Keratinocyte (primary cell): ENCODE measurements at regions not wholly inside any gene's neighbourhood (a gene's known extent, or its start where the extent isn't known, plus 50 kb on each side); places are given as distances from the start of the nearest gene placed in this dataset.

Source experiments
- DNase-seq: peaks from one replicate; pipeline ENCODE4 v3.0.0-alpha.2; 2011; ENCODE audit warnings: low read depth, missing footprints, low spot score
- FAIRE-seq: peaks from 2 replicates; lab custom pipeline; 2011; peaks lifted over from hg19 to GRCh38; lab: Jason Lieb, UNC
- H2AFZ ChIP-seq: 2 replicates; pipeline ENCODE4 v1.6.0; 2012; ENCODE audit warnings: low read length, control low read depth, inconsistent platforms; ENCODE audit not compliant: control insufficient read depth
- H3K27ac ChIP-seq: 2 replicates; pipeline ENCODE4 v1.5.1; 2011; ENCODE audit warnings: low read length; ENCODE audit not compliant: control insufficient read depth, insufficient read depth
- H3K27me3 ChIP-seq: 3 replicates; pipeline ENCODE4 v1.6.0; 2011; ENCODE audit warnings: low read length; ENCODE audit not compliant: control insufficient read depth, insufficient read depth; ENCODE audit errors: extremely low read depth
- H3K36me3 ChIP-seq, 2 experiments: 2 replicates in 1 of 2; 3 replicates in 1 of 2; pipeline ENCODE4 v1.5.1; 2011; ENCODE audit warnings: low read length in 2 of 2, mild to moderate bottlenecking in 1 of 2; ENCODE audit not compliant: control insufficient read depth in 2 of 2, insufficient read depth in 2 of 2; ENCODE audit errors: extremely low read depth in 1 of 2
- H3K4me1 ChIP-seq: 3 replicates; pipeline ENCODE4 v1.5.1; 2011; ENCODE audit warnings: low read length; ENCODE audit not compliant: control insufficient read depth, insufficient read depth; ENCODE audit errors: extremely low read depth
- H3K4me2 ChIP-seq: 3 replicates; pipeline ENCODE4 v1.6.0; 2011; ENCODE audit warnings: low read depth, low read length; ENCODE audit not compliant: control insufficient read depth, insufficient read depth; ENCODE audit errors: extremely low read depth
- H3K4me3 ChIP-seq, 3 experiments: fragments of 200-600 bp in 1 of 3; sonication (generic) in 1 of 3; 2 replicates in 2 of 3; 3 replicates in 1 of 3; pipeline ENCODE4 v1.5.1; 2011 to 2016; ENCODE audit warnings: low read length in 3 of 3, mild to moderate bottlenecking in 3 of 3, control low read depth in 2 of 3, inconsistent platforms in 1 of 3, low read depth in 1 of 3, mixed read lengths in 1 of 3, mixed run types in 1 of 3, moderate library complexity in 1 of 3; ENCODE audit not compliant: control insufficient read depth in 2 of 3, insufficient read depth in 2 of 3; ENCODE audit errors: extremely low read depth in 1 of 3
- H3K79me2 ChIP-seq: 2 replicates; pipeline ENCODE4 v1.6.0; 2012; ENCODE audit warnings: low read length; ENCODE audit not compliant: control insufficient read depth, insufficient read depth
- H3K9ac ChIP-seq: 3 replicates; pipeline ENCODE4 v1.6.0; 2011; ENCODE audit warnings: low read length; ENCODE audit not compliant: control insufficient read depth, insufficient read depth; ENCODE audit errors: extremely low read depth
- H3K9me1 ChIP-seq: 3 replicates; pipeline ENCODE4 v1.6.0; 2011; ENCODE audit warnings: low read length; ENCODE audit not compliant: control insufficient read depth, insufficient read depth; ENCODE audit errors: extremely low read depth
- H3K9me3 ChIP-seq: 2 replicates; pipeline ENCODE4 v1.5.1; 2012; ENCODE audit warnings: low read depth, low read length; ENCODE audit not compliant: control insufficient read depth
- H4K20me1 ChIP-seq: 3 replicates; pipeline ENCODE4 v1.6.0; 2011; ENCODE audit warnings: low read length; ENCODE audit not compliant: control insufficient read depth, insufficient read depth; ENCODE audit errors: extremely low read depth
- EZH2 ChIP-seq: IDR thresholded peaks from one replicate; pipeline ENCODE4 v1.6.1; 2012; ENCODE audit warnings: inconsistent platforms, mild to moderate bottlenecking, low read length, moderate library complexity
- dilution Hi-C: fragments of 300-500 bp; cut with MboI; formaldehyde crosslinking; loops from one replicate; pipeline ENCODE4 v1.7.0; 2020; ENCODE audit warnings: low sequenced_read_pairs; ENCODE audit not compliant: extremely low pct_ligation_motif_present
- TF ChIP-seq, protein P1 (sequence below), 3 experiments: IDR thresholded peaks in 1 of 3; conservative IDR thresholded peaks in 1 of 3; optimal IDR thresholded peaks in 1 of 3; 2 replicates in 2 of 3; 3 replicates in 1 of 3; pipeline versions ENCODE3 to v1.5.1; 2011; ENCODE audit warnings: low read length in 3 of 3, mild to moderate bottlenecking in 3 of 3, moderate library complexity in 2 of 3, control low read depth in 1 of 3, inconsistent platforms in 1 of 3; ENCODE audit not compliant: insufficient read depth in 2 of 3; ENCODE audit errors: extremely low read depth in 1 of 3

- Histone ChIP-seq H2AFZ (no peak overlapping the region), H3K36me3 (no peaks in the 10 kb centered on the region), H3K4me1 (no peaks in the 10 kb centered on the region), H3K9me1 (no peaks in the 10 kb centered on the region), H3K27me3 (no peaks in the 10 kb centered on the region), H3K4me2 (no peak overlapping the region), H3K9me3 (no peaks in the 10 kb centered on the region), H3K4me3 (no peak overlapping the region), H3K9ac (no peak overlapping the region), H3K79me2 (no peaks in the 10 kb centered on the region), H3K27ac (no peak overlapping the region), H4K20me1 (no peaks in the 10 kb centered on the region)
- dilution Hi-C loops: no loop called here
- FAIRE-seq (no peak), DNase-seq (no peak)
- no peak for TF ChIP-seq EZH2
- TF ChIP-seq, protein P1, sequence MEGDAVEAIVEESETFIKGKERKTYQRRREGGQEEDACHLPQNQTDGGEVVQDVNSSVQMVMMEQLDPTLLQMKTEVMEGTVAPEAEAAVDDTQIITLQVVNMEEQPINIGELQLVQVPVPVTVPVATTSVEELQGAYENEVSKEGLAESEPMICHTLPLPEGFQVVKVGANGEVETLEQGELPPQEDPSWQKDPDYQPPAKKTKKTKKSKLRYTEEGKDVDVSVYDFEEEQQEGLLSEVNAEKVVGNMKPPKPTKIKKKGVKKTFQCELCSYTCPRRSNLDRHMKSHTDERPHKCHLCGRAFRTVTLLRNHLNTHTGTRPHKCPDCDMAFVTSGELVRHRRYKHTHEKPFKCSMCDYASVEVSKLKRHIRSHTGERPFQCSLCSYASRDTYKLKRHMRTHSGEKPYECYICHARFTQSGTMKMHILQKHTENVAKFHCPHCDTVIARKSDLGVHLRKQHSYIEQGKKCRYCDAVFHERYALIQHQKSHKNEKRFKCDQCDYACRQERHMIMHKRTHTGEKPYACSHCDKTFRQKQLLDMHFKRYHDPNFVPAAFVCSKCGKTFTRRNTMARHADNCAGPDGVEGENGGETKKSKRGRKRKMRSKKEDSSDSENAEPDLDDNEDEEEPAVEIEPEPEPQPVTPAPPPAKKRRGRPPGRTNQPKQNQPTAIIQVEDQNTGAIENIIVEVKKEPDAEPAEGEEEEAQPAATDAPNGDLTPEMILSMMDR (optimal IDR thresholded peaks at IDR 0.05 in 1 of 3, IDR thresholded peaks at IDR 0.05 in 1 of 3, conservative IDR thresholded peaks at IDR 0.05 in 1 of 3; ENCODE audit: extremely low read depth in 1 of 3, insufficient read depth in 2 of 3, low read length in 3 of 3): no peak
These were observed 120.1 kb upstream of the SLC28A3 start for GRCh38 chr9:84460695-84461094.

DNA sequence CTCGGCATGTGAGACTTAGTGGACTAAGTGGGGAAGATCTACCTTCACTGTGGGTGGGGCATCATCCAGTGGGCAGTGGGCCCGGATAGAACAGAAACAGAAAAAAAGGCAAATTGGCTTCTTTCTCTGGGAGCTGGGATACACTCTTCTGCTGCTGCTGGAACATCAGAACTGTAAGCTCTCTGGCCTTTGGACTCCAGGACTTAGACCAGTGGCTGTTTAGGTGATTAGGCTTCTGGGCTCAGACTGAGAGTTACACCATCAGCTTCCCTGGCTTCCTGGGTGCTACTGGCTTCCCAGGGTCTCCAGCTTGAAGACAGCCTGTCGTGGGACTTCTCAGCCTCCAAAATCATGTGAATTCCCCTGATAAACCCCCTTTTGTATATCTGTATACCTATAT lies 122.7 kb upstream of the SLC28A3 start:
- H3K79me2 ChIP-seq: no peaks in the 10 kb centered on the region
- DNase-seq (no peak), FAIRE-seq (no peak)
- H3K9ac ChIP-seq: no peak overlapping the region
- H4K20me1 ChIP-seq: no peaks in the 10 kb centered on the region
- no peak overlapping the region for H3K4me2 ChIP-seq
- H3K9me3 ChIP-seq: no peaks in the 10 kb centered on the region
- H3K4me1 ChIP-seq: no peaks in the 10 kb centered on the region
- TF ChIP-seq, protein P1 (optimal IDR thresholded peaks at IDR 0.05 in 1 of 3, IDR thresholded peaks at IDR 0.05 in 1 of 3, conservative IDR thresholded peaks at IDR 0.05 in 1 of 3; ENCODE audit: extremely low read depth in 1 of 3, insufficient read depth in 2 of 3, low read length in 3 of 3): no peak
- TF ChIP-seq EZH2: no peak
- H3K27me3 ChIP-seq: no peaks in the 10 kb centered on the region
- H3K9me1 ChIP-seq: no peaks in the 10 kb centered on the region
- H3K4me3 ChIP-seq: no peak overlapping the region
- H3K27ac ChIP-seq: no peak overlapping the region
- H3K36me3 ChIP-seq: no peaks in the 10 kb centered on the region
- dilution Hi-C loops: no loop called here
- no peak overlapping the region for H2AFZ ChIP-seq
